Keratinocyte (primary cell): ENCODE measurements at regions not wholly inside any gene's neighbourhood (a gene's known extent, or its start where the extent isn't known, plus 50 kb on each side); places are given as distances from the start of the nearest gene placed in this dataset.
"Not testable (repeated sequence)": the region's sequence is repeated elsewhere in the genome, so short reads cannot be mapped to it uniquely, and the experiment has no call there.

Source experiments
- DNase-seq: peaks from one replicate; pipeline ENCODE4 v3.0.0-alpha.2; 2011; ENCODE audit warnings: low read depth, missing footprints, low spot score
- FAIRE-seq: peaks from 2 replicates; lab custom pipeline; 2011; peaks lifted over from hg19 to GRCh38; lab: Jason Lieb, UNC
- H2AFZ ChIP-seq: 2 replicates; pipeline ENCODE4 v1.6.0; 2012; ENCODE audit warnings: low read length, control low read depth, inconsistent platforms; ENCODE audit not compliant: control insufficient read depth
- H3K27ac ChIP-seq: 2 replicates; pipeline ENCODE4 v1.5.1; 2011; ENCODE audit warnings: low read length; ENCODE audit not compliant: control insufficient read depth, insufficient read depth
- H3K27me3 ChIP-seq: 3 replicates; pipeline ENCODE4 v1.6.0; 2011; ENCODE audit warnings: low read length; ENCODE audit not compliant: control insufficient read depth, insufficient read depth; ENCODE audit errors: extremely low read depth
- H3K36me3 ChIP-seq, 2 experiments: 2 replicates in 1 of 2; 3 replicates in 1 of 2; pipeline ENCODE4 v1.5.1; 2011; ENCODE audit warnings: low read length in 2 of 2, mild to moderate bottlenecking in 1 of 2; ENCODE audit not compliant: control insufficient read depth in 2 of 2, insufficient read depth in 2 of 2; ENCODE audit errors: extremely low read depth in 1 of 2
- H3K4me1 ChIP-seq: 3 replicates; pipeline ENCODE4 v1.5.1; 2011; ENCODE audit warnings: low read length; ENCODE audit not compliant: control insufficient read depth, insufficient read depth; ENCODE audit errors: extremely low read depth
- H3K4me2 ChIP-seq: 3 replicates; pipeline ENCODE4 v1.6.0; 2011; ENCODE audit warnings: low read depth, low read length; ENCODE audit not compliant: control insufficient read depth, insufficient read depth; ENCODE audit errors: extremely low read depth
- H3K4me3 ChIP-seq, 3 experiments: fragments of 200-600 bp in 1 of 3; sonication (generic) in 1 of 3; 2 replicates in 2 of 3; 3 replicates in 1 of 3; pipeline ENCODE4 v1.5.1; 2011 to 2016; ENCODE audit warnings: low read length in 3 of 3, mild to moderate bottlenecking in 3 of 3, control low read depth in 2 of 3, inconsistent platforms in 1 of 3, low read depth in 1 of 3, mixed read lengths in 1 of 3, mixed run types in 1 of 3, moderate library complexity in 1 of 3; ENCODE audit not compliant: control insufficient read depth in 2 of 3, insufficient read depth in 2 of 3; ENCODE audit errors: extremely low read depth in 1 of 3
- H3K79me2 ChIP-seq: 2 replicates; pipeline ENCODE4 v1.6.0; 2012; ENCODE audit warnings: low read length; ENCODE audit not compliant: control insufficient read depth, insufficient read depth
- H3K9ac ChIP-seq: 3 replicates; pipeline ENCODE4 v1.6.0; 2011; ENCODE audit warnings: low read length; ENCODE audit not compliant: control insufficient read depth, insufficient read depth; ENCODE audit errors: extremely low read depth
- H3K9me1 ChIP-seq: 3 replicates; pipeline ENCODE4 v1.6.0; 2011; ENCODE audit warnings: low read length; ENCODE audit not compliant: control insufficient read depth, insufficient read depth; ENCODE audit errors: extremely low read depth
- H3K9me3 ChIP-seq: 2 replicates; pipeline ENCODE4 v1.5.1; 2012; ENCODE audit warnings: low read depth, low read length; ENCODE audit not compliant: control insufficient read depth
- H4K20me1 ChIP-seq: 3 replicates; pipeline ENCODE4 v1.6.0; 2011; ENCODE audit warnings: low read length; ENCODE audit not compliant: control insufficient read depth, insufficient read depth; ENCODE audit errors: extremely low read depth
- EZH2 ChIP-seq: IDR thresholded peaks from one replicate; pipeline ENCODE4 v1.6.1; 2012; ENCODE audit warnings: inconsistent platforms, mild to moderate bottlenecking, low read length, moderate library complexity
- dilution Hi-C: fragments of 300-500 bp; cut with MboI; formaldehyde crosslinking; loops from one replicate; pipeline ENCODE4 v1.7.0; 2020; ENCODE audit warnings: low sequenced_read_pairs; ENCODE audit not compliant: extremely low pct_ligation_motif_present
- TF ChIP-seq, protein P1 (sequence below), 3 experiments: IDR thresholded peaks in 1 of 3; conservative IDR thresholded peaks in 1 of 3; optimal IDR thresholded peaks in 1 of 3; 2 replicates in 2 of 3; 3 replicates in 1 of 3; pipeline versions ENCODE3 to v1.5.1; 2011; ENCODE audit warnings: low read length in 3 of 3, mild to moderate bottlenecking in 3 of 3, moderate library complexity in 2 of 3, control low read depth in 1 of 3, inconsistent platforms in 1 of 3; ENCODE audit not compliant: insufficient read depth in 2 of 3; ENCODE audit errors: extremely low read depth in 1 of 3

DNA sequence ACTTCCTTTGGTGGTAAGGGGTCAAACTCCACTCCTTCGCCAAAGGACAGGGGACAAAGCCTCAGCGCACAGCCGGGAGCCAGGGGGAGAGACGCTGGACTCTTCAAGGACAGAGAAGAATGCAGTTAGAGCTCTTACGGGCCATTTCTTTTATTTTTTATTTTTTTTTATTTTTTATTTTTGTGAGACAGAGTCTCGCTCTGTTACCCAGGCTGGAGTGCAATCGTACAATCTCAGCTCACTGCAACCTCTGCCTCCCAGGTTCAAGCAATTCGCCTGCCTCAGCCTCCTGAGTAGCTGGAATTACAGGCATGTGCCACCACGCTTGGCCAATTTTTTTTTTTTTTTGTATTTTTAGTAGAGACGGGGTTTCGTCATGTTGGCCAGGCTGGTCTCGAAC is 93.2 kb upstream of the RPH3AL start, which contains the start of gene RFLNB:
TSS of gene RFLNB (minus strand) at position 101 of the 400 bp plus-strand sequence.
- H3K4me1 ChIP-seq, FAIRE-seq, H3K27ac ChIP-seq, H3K4me3 ChIP-seq, H4K20me1 ChIP-seq, H3K9me3 ChIP-seq, H3K9me1 ChIP-seq, H2AFZ ChIP-seq, H3K4me2 ChIP-seq, dilution Hi-C loops, DNase-seq, H3K36me3 ChIP-seq, H3K27me3 ChIP-seq, H3K9ac ChIP-seq, H3K79me2 ChIP-seq: not testable (repeated sequence)

DNA sequence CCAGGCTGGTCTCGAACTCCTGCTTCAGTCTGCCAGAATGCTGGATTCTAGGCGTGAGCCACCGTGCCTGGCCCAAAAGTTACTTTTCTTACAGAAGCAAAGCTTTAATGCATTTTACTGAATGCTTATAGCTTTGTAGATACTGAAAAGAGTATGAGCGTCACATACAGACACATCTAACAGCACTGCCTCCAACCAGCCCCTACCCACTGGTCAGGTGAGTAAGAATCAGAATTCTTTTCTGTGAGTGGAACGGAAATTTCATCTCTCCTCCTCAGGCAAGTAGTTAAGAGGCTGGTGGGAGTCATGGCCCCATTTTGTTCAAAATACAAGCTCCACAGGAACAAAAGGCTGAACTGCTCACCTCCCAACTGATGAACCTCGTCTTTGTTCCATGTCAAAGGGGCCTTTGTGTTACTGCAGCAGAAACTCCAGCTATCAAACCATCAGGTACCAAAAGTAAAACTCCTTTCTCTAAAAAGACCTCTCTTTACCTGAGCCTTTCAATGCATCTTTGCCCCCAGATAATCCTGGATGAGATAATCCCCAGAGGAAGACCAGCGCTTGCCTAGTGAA is 92.4 kb upstream of the RPH3AL start:
- Histone ChIP-seq H3K9me1 (no peaks in the 10 kb centered on the region), H3K27ac (no peak overlapping the region), H3K4me3 (no peak overlapping the region), H3K36me3 (peaks cover 0 to 2% of the 10 kb centered on the region in 2 experiments), H3K4me1 (no peaks in the 10 kb centered on the region), H3K9me3 (no peaks in the 10 kb centered on the region), H3K4me2 (no peak overlapping the region), H2AFZ (no peak overlapping the region), H3K79me2 (no peaks in the 10 kb centered on the region), H4K20me1 (no peaks in the 10 kb centered on the region), H3K9ac (no peak overlapping the region), H3K27me3 (no peaks in the 10 kb centered on the region)
- dilution Hi-C loops = no loop called here
- TF ChIP-seq, protein P1, sequence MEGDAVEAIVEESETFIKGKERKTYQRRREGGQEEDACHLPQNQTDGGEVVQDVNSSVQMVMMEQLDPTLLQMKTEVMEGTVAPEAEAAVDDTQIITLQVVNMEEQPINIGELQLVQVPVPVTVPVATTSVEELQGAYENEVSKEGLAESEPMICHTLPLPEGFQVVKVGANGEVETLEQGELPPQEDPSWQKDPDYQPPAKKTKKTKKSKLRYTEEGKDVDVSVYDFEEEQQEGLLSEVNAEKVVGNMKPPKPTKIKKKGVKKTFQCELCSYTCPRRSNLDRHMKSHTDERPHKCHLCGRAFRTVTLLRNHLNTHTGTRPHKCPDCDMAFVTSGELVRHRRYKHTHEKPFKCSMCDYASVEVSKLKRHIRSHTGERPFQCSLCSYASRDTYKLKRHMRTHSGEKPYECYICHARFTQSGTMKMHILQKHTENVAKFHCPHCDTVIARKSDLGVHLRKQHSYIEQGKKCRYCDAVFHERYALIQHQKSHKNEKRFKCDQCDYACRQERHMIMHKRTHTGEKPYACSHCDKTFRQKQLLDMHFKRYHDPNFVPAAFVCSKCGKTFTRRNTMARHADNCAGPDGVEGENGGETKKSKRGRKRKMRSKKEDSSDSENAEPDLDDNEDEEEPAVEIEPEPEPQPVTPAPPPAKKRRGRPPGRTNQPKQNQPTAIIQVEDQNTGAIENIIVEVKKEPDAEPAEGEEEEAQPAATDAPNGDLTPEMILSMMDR (optimal IDR thresholded peaks at IDR 0.05 in 1 of 3, IDR thresholded peaks at IDR 0.05 in 1 of 3, conservative IDR thresholded peaks at IDR 0.05 in 1 of 3; ENCODE audit: extremely low read depth in 1 of 3, insufficient read depth in 2 of 3, low read length in 3 of 3) = no peak
- TF ChIP-seq EZH2 = no peak
- FAIRE-seq (no peak), DNase-seq (no peak)

DNA sequence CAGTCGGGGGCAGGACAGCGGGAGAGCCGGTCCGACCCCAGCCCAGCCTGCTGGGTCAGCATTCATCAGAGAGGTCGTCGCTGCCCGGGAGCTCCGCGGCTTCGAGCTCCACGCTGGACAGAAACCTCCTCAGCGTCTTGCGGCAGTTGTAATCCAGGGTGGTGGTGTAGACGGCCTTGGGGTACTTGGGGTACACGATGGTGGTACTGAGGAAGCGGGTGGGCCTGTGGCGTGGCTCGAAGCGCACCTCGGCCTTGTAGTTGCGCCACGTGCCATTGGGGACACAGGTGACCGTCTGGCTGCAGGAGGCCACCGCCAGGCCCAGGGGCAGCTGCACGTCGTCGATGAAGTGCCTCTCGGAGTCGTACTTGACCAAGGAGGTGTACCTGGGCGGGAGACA is 90.5 kb upstream of the RPH3AL start:
- Histone ChIP-seq H2AFZ (no peak overlapping the region), H3K9me3 (no peaks in the 10 kb centered on the region), H4K20me1 (no peaks in the 10 kb centered on the region), H3K4me1 (no peaks in the 10 kb centered on the region), H3K9me1 (no peaks in the 10 kb centered on the region), H3K27ac (no peak overlapping the region), H3K79me2 (no peaks in the 10 kb centered on the region), H3K4me3 (no peak overlapping the region), H3K27me3 (peaks cover 2% of the 10 kb centered on the region), H3K9ac (no peak overlapping the region), H3K4me2 (no peak overlapping the region), H3K36me3 (peaks cover 0 to 2% of the 10 kb centered on the region in 2 experiments)
- DNase-seq = no peak
- TF ChIP-seq, protein P1 (optimal IDR thresholded peaks at IDR 0.05 in 1 of 3, IDR thresholded peaks at IDR 0.05 in 1 of 3, conservative IDR thresholded peaks at IDR 0.05 in 1 of 3; ENCODE audit: extremely low read depth in 1 of 3, insufficient read depth in 2 of 3, low read length in 3 of 3) = no peak
- TF ChIP-seq EZH2 = no peak
- dilution Hi-C loops = no loop called here
- no peak for FAIRE-seq
